GM23338 (cell line): ENCODE measurements at regions not wholly inside any gene's neighbourhood (a gene's known extent, or its start where the extent isn't known, plus 50 kb on each side); places are given as distances from the start of the nearest gene placed in this dataset.

ENCODE experiments used
- ATAC-seq: fragments of 200-7000 bp; cut with Tn5 transposase; 3 replicates; pipeline ENCODE4 v1.9.1; 2020
- DNase-seq: peaks from one replicate; pipeline ENCODE4 v3.0.0-alpha.2; 2015; ENCODE audit warnings: low spot score
- H2AFZ ChIP-seq: fragments of 200-600 bp; sonication (generic); 2 replicates; pipeline ENCODE4 v1.8.0; 2016; ENCODE audit warnings: antibody characterized with exemption, mild to moderate bottlenecking, moderate library complexity
- H3F3A ChIP-seq: fragments of 200-600 bp; sonication (generic); replicated peaks from 2 replicates; pipeline ENCODE4 v1.8.0; 2017; ENCODE audit warnings: antibody characterized with exemption, mixed run types, low read depth
- H3K27ac ChIP-seq: fragments of 200-600 bp; sonication (generic); 2 replicates; pipeline ENCODE4 v1.6.1; 2016; ENCODE audit warnings: low read depth
- H3K27me3 ChIP-seq: fragments of 200-600 bp; sonication (generic); 2 replicates; pipeline ENCODE4 v1.8.0; 2016; ENCODE audit warnings: mild to moderate bottlenecking, mixed run types, moderate library complexity; ENCODE audit not compliant: insufficient read depth
- H3K36me3 ChIP-seq: fragments of 200-600 bp; sonication (generic); 2 replicates; pipeline ENCODE4 v1.8.0; 2016; ENCODE audit warnings: mild to moderate bottlenecking; ENCODE audit not compliant: insufficient read depth
- H3K4me1 ChIP-seq: fragments of 200-600 bp; sonication (generic); 2 replicates; pipeline ENCODE4 v1.8.0; 2016; ENCODE audit warnings: mild to moderate bottlenecking, moderate library complexity; ENCODE audit not compliant: insufficient read depth
- H3K4me2 ChIP-seq: fragments of 200-600 bp; sonication (generic); 2 replicates; pipeline ENCODE4 v1.7.1; 2017; ENCODE audit warnings: mixed run types
- H3K4me3 ChIP-seq: fragments of 200-600 bp; sonication (generic); 2 replicates; pipeline ENCODE4 v1.6.1; 2016; ENCODE audit warnings: mixed run types
- H3K79me2 ChIP-seq: fragments of 200-600 bp; sonication (generic); replicated peaks from 2 replicates; pipeline ENCODE4 v1.8.0; 2017; ENCODE audit warnings: mild to moderate bottlenecking; ENCODE audit not compliant: insufficient read depth
- H3K9me2 ChIP-seq: fragments of 200-600 bp; sonication (generic); 2 replicates; pipeline ENCODE4 v1.8.0; 2017; ENCODE audit not compliant: insufficient read depth
- H4K20me1 ChIP-seq: fragments of 200-600 bp; sonication (generic); replicated peaks from 2 replicates; pipeline ENCODE4 v1.8.0; 2017; ENCODE audit warnings: mild to moderate bottlenecking; ENCODE audit not compliant: insufficient read depth
- H3K27ac Mint-ChIP-seq: 2 replicates; pipeline ENCODE4 v1.8.0; 2020; ENCODE audit warnings: inconsistent platforms, mild to moderate bottlenecking, moderate library complexity, mixed read lengths
- H3K27me3 Mint-ChIP-seq: 3 replicates; pipeline ENCODE4 v1.8.0; 2022; ENCODE audit warnings: low read depth, mild to moderate bottlenecking, moderate library complexity, mixed read lengths, inconsistent platforms; ENCODE audit not compliant: insufficient read depth, poor library complexity
- H3K36me3 Mint-ChIP-seq: 3 replicates; pipeline ENCODE4 v1.8.0; 2021; ENCODE audit warnings: low read depth, mild to moderate bottlenecking, inconsistent platforms, moderate library complexity, mixed read lengths
- H3K4me1 Mint-ChIP-seq: 3 replicates; pipeline ENCODE4 v1.8.0; 2020; ENCODE audit warnings: mild to moderate bottlenecking, inconsistent platforms, mixed read lengths
- H3K4me3 Mint-ChIP-seq: 3 replicates; pipeline ENCODE4 v1.8.0; 2021; ENCODE audit warnings: moderate library complexity, mild to moderate bottlenecking, inconsistent platforms, mixed read lengths
- H3K9me3 Mint-ChIP-seq: 3 replicates; pipeline ENCODE4 v1.8.0; 2020; ENCODE audit warnings: moderate library complexity, mild to moderate bottlenecking, inconsistent platforms, mixed read lengths
- EZH2 ChIP-seq: fragments of 200-600 bp; sonication (generic); IDR thresholded peaks from one replicate; pipeline ENCODE4 v1.8.0; 2017; ENCODE audit warnings: antibody characterized with exemption, mild to moderate bottlenecking, low read depth; ENCODE audit not compliant: unreplicated experiment
- EZH2phosphoT487 ChIP-seq: fragments of 200-600 bp; sonication (generic); IDR thresholded peaks from one replicate; pipeline ENCODE4 v1.8.1; 2018; ENCODE audit warnings: antibody characterized with exemption; ENCODE audit not compliant: unreplicated experiment
- NANOG ChIP-seq: IDR thresholded peaks from 2 replicates; pipeline ENCODE4 v1.6.1; 2016; ENCODE audit warnings: antibody characterized with exemption, borderline replicate concordance
- REST ChIP-seq: IDR thresholded peaks from one replicate; pipeline ENCODE4 v1.6.1; 2018; ENCODE audit warnings: antibody characterized with exemption; ENCODE audit not compliant: unreplicated experiment
- ZNF114 ChIP-seq: fragments of 250-450 bp; sonication (Bioruptor Pico); IDR thresholded peaks from 2 replicates; pipeline ENCODE4 v1.5.0; 2020; ENCODE audit warnings: mild to moderate bottlenecking, moderate library complexity
- ZNF331 ChIP-seq: fragments of 250-450 bp; sonication (Bioruptor Pico); IDR thresholded peaks from 2 replicates; pipeline ENCODE4 v1.5.0; 2020; ENCODE audit warnings: low read depth, mild to moderate bottlenecking, moderate library complexity
- ZNF462 ChIP-seq: fragments of 250-450 bp; sonication (Bioruptor Pico); IDR thresholded peaks from 2 replicates; pipeline ENCODE4 v1.5.0; 2020; ENCODE audit warnings: mild to moderate bottlenecking, moderate library complexity

GRCh38 chr14:101709962-101710931, 51.3 kb upstream of the PPP2R5C start (continued):
- TF ChIP-seq REST (no peak), EZH2 (no peak)

- peaks cover 23% of the 10 kb centered on the region for H3K27me3 Mint-ChIP-seq
- no peaks in the 10 kb centered on the region for H4K20me1 ChIP-seq
- no peak overlapping the region for H3K4me3 ChIP-seq
- H3K36me3 ChIP-seq: no peaks in the 10 kb centered on the region
- 0 out of 2 replicates have a peak, but pooled peaks cover 7% of the 10 kb centered on the region for H3F3A ChIP-seq
- DNase-seq (no peak), ATAC-seq (no peak)
- no peaks in the 10 kb centered on the region; the same call in 1 of the 2 replicates for H3K4me1 ChIP-seq
- H3K4me1 Mint-ChIP-seq: peaks cover 9% of the 10 kb centered on the region; the same call in 2 of the 3 replicates
- no peaks in the 10 kb centered on the region for H3K9me2 ChIP-seq
- H3K9me3 Mint-ChIP-seq: peaks cover 10% of the 10 kb centered on the region; the same call in 2 of the 3 replicates
- H3K27ac ChIP-seq: no peak overlapping the region
- H3K27me3 ChIP-seq: peaks cover 9% of the 10 kb centered on the region
- no peaks in the 10 kb centered on the region for H3K79me2 ChIP-seq
- H3K27ac Mint-ChIP-seq: no peak overlapping the region; the same call in 1 of the 2 replicates
- H3K4me2 ChIP-seq: no peak overlapping the region
- H3K36me3 Mint-ChIP-seq: peaks cover 3% of the 10 kb centered on the region; the same call in 1 of the 3 replicates
- no peak overlapping the region for H3K4me3 Mint-ChIP-seq
- H2AFZ ChIP-seq: no peak overlapping the region
- TF ChIP-seq EZH2phosphoT487: no peak
- TF ChIP-seq NANOG: no peak
- TF ChIP-seq ZNF114: no peak
- TF ChIP-seq ZNF331 (CRISPR knock-in tag): no peak
- TF ChIP-seq REST: no peak
- TF ChIP-seq EZH2: no peak
- no peak for TF ChIP-seq ZNF462
These were observed 50.3 kb upstream of the PPP2R5C start for GRCh38 chr14:101711041-101711856.
